ENCODE measurements at regions not wholly inside any gene's neighbourhood (a gene's known extent, or its start where the extent isn't known, plus 50 kb on each side); places are given as distances from the start of the nearest gene placed in this dataset.

DNA sequence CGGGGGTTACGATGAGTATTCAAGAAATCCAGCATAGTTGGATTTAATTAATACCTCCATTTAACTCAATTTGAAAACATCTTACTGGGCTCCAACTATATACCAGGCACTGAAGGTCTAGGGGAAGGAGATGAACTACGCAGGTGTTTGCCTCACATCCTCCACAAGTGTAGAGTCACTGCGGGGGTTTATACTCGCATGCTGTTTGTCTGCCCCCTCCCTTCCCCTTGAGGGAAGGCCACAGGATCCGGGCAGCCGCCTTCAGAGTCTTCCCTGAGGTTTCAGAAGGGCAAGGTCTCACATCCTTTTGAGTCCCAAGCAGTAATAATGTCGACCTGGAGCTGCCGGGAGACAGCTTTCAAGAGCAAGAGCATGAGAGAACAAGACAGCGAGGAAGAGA, 142.4 kb upstream of the GALNT2 start:
- TF ChIP-seq, protein P1, sequence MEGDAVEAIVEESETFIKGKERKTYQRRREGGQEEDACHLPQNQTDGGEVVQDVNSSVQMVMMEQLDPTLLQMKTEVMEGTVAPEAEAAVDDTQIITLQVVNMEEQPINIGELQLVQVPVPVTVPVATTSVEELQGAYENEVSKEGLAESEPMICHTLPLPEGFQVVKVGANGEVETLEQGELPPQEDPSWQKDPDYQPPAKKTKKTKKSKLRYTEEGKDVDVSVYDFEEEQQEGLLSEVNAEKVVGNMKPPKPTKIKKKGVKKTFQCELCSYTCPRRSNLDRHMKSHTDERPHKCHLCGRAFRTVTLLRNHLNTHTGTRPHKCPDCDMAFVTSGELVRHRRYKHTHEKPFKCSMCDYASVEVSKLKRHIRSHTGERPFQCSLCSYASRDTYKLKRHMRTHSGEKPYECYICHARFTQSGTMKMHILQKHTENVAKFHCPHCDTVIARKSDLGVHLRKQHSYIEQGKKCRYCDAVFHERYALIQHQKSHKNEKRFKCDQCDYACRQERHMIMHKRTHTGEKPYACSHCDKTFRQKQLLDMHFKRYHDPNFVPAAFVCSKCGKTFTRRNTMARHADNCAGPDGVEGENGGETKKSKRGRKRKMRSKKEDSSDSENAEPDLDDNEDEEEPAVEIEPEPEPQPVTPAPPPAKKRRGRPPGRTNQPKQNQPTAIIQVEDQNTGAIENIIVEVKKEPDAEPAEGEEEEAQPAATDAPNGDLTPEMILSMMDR (optimal IDR thresholded peaks at IDR 0.05 in 1 of 3, IDR thresholded peaks at IDR 0.05 in 1 of 3, conservative IDR thresholded peaks at IDR 0.05 in 1 of 3; ENCODE audit: extremely low read depth in 1 of 3, insufficient read depth in 2 of 3, low read length in 3 of 3): no peak
- TF ChIP-seq EZH2 (IDR thresholded peaks at IDR 0.05; ENCODE audit: low read length): no peak

Data from keratinocyte (primary cell).